ENCODE measurements at regions not wholly inside any gene's neighbourhood (a gene's known extent, or its start where the extent isn't known, plus 50 kb on each side); places are given as distances from the start of the nearest gene placed in this dataset.

GRCh38 chr12:118842866-118843265 lies 138.5 kb upstream of the SRRM4 start:
- 100% methylated on average over 1 of the region's 2 CpGs for WGBS (ENCODE audit: insufficient coverage)
- no peaks in the 10 kb centered on the region for H3K9me3 ChIP-seq (replicated peaks in 1 of 2; ENCODE audit: control insufficient read depth in 1 of 2, insufficient read depth in 1 of 2, low read length in 2 of 2)
- TF ChIP-seq, protein P1, sequence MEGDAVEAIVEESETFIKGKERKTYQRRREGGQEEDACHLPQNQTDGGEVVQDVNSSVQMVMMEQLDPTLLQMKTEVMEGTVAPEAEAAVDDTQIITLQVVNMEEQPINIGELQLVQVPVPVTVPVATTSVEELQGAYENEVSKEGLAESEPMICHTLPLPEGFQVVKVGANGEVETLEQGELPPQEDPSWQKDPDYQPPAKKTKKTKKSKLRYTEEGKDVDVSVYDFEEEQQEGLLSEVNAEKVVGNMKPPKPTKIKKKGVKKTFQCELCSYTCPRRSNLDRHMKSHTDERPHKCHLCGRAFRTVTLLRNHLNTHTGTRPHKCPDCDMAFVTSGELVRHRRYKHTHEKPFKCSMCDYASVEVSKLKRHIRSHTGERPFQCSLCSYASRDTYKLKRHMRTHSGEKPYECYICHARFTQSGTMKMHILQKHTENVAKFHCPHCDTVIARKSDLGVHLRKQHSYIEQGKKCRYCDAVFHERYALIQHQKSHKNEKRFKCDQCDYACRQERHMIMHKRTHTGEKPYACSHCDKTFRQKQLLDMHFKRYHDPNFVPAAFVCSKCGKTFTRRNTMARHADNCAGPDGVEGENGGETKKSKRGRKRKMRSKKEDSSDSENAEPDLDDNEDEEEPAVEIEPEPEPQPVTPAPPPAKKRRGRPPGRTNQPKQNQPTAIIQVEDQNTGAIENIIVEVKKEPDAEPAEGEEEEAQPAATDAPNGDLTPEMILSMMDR (IDR thresholded peaks at IDR 0.05): no peak

DNA sequence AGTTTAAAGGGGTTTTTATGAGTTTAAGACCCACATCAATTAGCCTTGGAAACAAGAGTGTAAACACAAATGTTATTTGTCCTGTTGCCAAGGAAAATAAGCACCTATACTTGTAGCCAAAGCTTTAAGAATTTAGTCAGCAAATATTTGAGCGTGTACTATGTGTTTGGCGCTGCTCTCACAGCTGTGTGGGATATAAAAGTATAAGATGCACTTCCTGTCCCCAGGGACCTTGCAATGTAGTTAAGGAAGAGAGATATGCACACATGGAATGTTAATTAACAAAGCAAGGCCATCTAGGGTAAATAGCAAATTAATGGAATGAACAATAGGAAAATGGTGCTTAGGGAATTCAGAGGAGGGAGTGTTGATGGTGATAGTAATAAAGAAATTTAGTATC lies 134.9 kb upstream of the SRRM4 start:
- Mint-ChIP-seq H3K9me3 (peaks cover 0 to 2% (median 0%) of the 10 kb centered on the region in 7 donors), H3K27ac (no peak overlapping the region), H3K4me3 (no peak overlapping the region), H3K27me3 (ENCODE audit: low read depth in 3 of 3) (peaks cover 0 to 4% (median 4%) of the 10 kb centered on the region in 3 donors), H3K4me1 (no peaks in the 10 kb centered on the region), H3K36me3 (no peaks in the 10 kb centered on the region)
- WGBS (ENCODE audit: insufficient coverage): 71% methylated on average over 2 of the region's 2 CpGs
- no peaks in the 10 kb centered on the region for H3K79me2 ChIP-seq (ENCODE audit: insufficient read depth, low read length)
- no peaks in the 10 kb centered on the region for H3K36me3 ChIP-seq (replicated peaks in 1 of 2; ENCODE audit: control insufficient read depth in 1 of 2, insufficient read depth in 2 of 2, low read length in 2 of 2)
- H3K9ac ChIP-seq (ENCODE audit: insufficient read depth, low read length, poor library complexity, severe bottlenecking): no peak overlapping the region
- H3K4me2 ChIP-seq (replicated peaks; ENCODE audit: extremely low read depth, low read length, poor library complexity, severe bottlenecking): no peak overlapping the region
- intact Hi-C loops (cut with micrococcal nuclease): no loop called here
- H4K20me1 ChIP-seq (ENCODE audit: insufficient read depth, low read length): no peaks in the 10 kb centered on the region
- H2AFZ ChIP-seq (ENCODE audit: insufficient read depth, low read depth, low read length, poor library complexity, severe bottlenecking): no peak overlapping the region
- H3K9me3 ChIP-seq (replicated peaks in 1 of 2; ENCODE audit: control insufficient read depth in 1 of 2, insufficient read depth in 1 of 2, low read length in 2 of 2): no peaks in the 10 kb centered on the region
- no peak for DNase-seq
- no peak overlapping the region for H3K4me3 ChIP-seq (replicated peaks in 1 of 3; ENCODE audit: low read depth in 2 of 3, low read length in 3 of 3)
- no peaks in the 10 kb centered on the region for H3K4me1 ChIP-seq (ENCODE audit: control insufficient read depth in 1 of 2, insufficient read depth in 2 of 2, low read length in 2 of 2)
- H3K27ac ChIP-seq (ENCODE audit: low read depth in 1 of 2, low read length in 2 of 2): no peak overlapping the region
- H3K27me3 ChIP-seq (ENCODE audit: control insufficient read depth in 2 of 2, insufficient read depth in 2 of 2, low read length in 2 of 2): no peaks in the 10 kb centered on the region
- TF ChIP-seq, protein P1 (IDR thresholded peaks at IDR 0.05): no peak

More at GRCh38 chr12:118842866-118843265, 138.5 kb upstream of the SRRM4 start:
- Mint-ChIP-seq H3K4me3 (no peak overlapping the region), H3K9me3 (no peaks in the 10 kb centered on the region), H3K27me3 (ENCODE audit: low read depth in 3 of 3) (peaks cover 2 to 4% (median 2%) of the 10 kb centered on the region in 3 donors), H3K36me3 (no peaks in the 10 kb centered on the region), H3K4me1 (no peaks in the 10 kb centered on the region), H3K27ac (no peak overlapping the region)
- Histone ChIP-seq H3K4me3 (replicated peaks in 1 of 3; ENCODE audit: low read depth in 2 of 3, low read length in 3 of 3) (no peak overlapping the region), H3K4me2 (replicated peaks; ENCODE audit: extremely low read depth, low read length, poor library complexity, severe bottlenecking) (no peak overlapping the region), H3K27ac (ENCODE audit: low read depth in 1 of 2, low read length in 2 of 2) (no peak overlapping the region), H3K79me2 (ENCODE audit: insufficient read depth, low read length) (no peaks in the 10 kb centered on the region), H2AFZ (ENCODE audit: insufficient read depth, low read depth, low read length, poor library complexity, severe bottlenecking) (no peak overlapping the region), H3K4me1 (ENCODE audit: control insufficient read depth in 1 of 2, insufficient read depth in 2 of 2, low read length in 2 of 2) (no peaks in the 10 kb centered on the region), H4K20me1 (ENCODE audit: insufficient read depth, low read length) (no peaks in the 10 kb centered on the region), H3K27me3 (ENCODE audit: control insufficient read depth in 2 of 2, insufficient read depth in 2 of 2, low read length in 2 of 2) (no peaks in the 10 kb centered on the region), H3K9ac (ENCODE audit: insufficient read depth, low read length, poor library complexity, severe bottlenecking) (no peak overlapping the region), H3K36me3 (replicated peaks in 1 of 2; ENCODE audit: control insufficient read depth in 1 of 2, insufficient read depth in 2 of 2, low read length in 2 of 2) (no peaks in the 10 kb centered on the region)
- intact Hi-C loops (cut with micrococcal nuclease): no loop called here
- no peak for DNase-seq
